ENCODE measurements at regions not wholly inside any gene's neighbourhood (a gene's known extent, or its start where the extent isn't known, plus 50 kb on each side); places are given as distances from the start of the nearest gene placed in this dataset.
"Not testable (repeated sequence)": the region's sequence is repeated elsewhere in the genome, so short reads cannot be mapped to it uniquely, and the experiment has no call there.

DNA sequence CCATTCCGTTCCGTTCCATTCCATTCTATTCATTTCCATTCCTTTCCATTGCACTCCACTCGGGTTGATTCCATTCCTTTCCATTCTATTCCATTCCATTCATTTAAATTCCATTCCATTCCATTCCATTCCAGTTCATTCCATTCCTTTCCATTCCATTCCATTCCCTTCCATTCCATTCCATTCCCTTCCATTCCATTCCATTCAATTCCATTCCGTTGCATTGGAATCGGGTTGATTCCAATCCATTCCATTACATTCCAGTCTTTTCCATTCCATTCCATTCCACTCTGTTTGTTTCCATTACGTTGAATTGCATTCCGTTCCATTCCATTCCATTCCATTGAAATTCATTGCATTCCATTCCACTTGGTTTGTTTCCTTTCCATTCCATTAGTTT, 169.2 kb downstream of the CWH43 start:
- 72% methylated on average over 7 of the region's 7 CpGs for WGBS (ENCODE audit: insufficient coverage)
- H3K9me3 Mint-ChIP-seq = peaks cover 45 to 51% of the 10 kb centered on the region in 2 donors
- intact Hi-C loops (cut with micrococcal nuclease); H3K36me3 ChIP-seq (ENCODE audit: control insufficient read depth, insufficient read depth, low read length); H3K4me1 ChIP-seq (ENCODE audit: control insufficient read depth, insufficient read depth, low read length); H3K4me1 Mint-ChIP-seq; ATAC-seq; H3K4me3 Mint-ChIP-seq; DNase-seq; H3K27ac Mint-ChIP-seq; H3K27me3 ChIP-seq (ENCODE audit: control insufficient read depth, insufficient read depth, low read length); H3K27me3 Mint-ChIP-seq (ENCODE audit: low read depth in 2 of 2); H3K4me3 ChIP-seq (ENCODE audit: low read length); H3K36me3 Mint-ChIP-seq; H3K27ac ChIP-seq (ENCODE audit: low read length): not testable (repeated sequence)
- peaks cover 12% of the 10 kb centered on the region for H3K9me3 ChIP-seq (ENCODE audit: control insufficient read depth, insufficient read depth, low read length)

DNA sequence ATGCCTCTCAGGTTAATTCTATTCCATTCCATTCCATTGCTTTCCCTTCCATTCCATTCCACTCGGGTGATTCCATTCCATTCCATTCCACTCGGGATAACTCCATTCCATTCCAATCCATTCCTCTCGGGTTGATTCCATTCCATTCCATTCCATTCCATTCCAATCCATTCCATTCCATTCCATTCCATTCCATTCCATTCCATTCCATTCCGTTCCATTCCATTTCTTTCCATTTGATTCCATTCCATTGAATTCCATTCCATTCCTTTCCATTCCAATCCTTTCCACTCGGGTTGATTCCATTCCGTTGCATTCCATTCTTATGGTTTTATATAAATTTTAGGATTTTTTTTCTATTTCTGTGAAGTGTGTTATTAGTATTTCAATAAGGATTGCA, 170.2 kb downstream of the CWH43 start:
- WGBS (ENCODE audit: insufficient coverage) = 75% methylated on average over 4 of the region's 6 CpGs
- H3K27me3 ChIP-seq (ENCODE audit: control insufficient read depth, insufficient read depth, low read length); H3K27ac ChIP-seq (ENCODE audit: low read length); H3K4me1 Mint-ChIP-seq; H3K4me3 Mint-ChIP-seq; H3K4me1 ChIP-seq (ENCODE audit: control insufficient read depth, insufficient read depth, low read length); H3K27me3 Mint-ChIP-seq (ENCODE audit: low read depth in 2 of 2); H3K36me3 Mint-ChIP-seq; intact Hi-C loops (cut with micrococcal nuclease); H3K4me3 ChIP-seq (ENCODE audit: low read length); H3K36me3 ChIP-seq (ENCODE audit: control insufficient read depth, insufficient read depth, low read length); DNase-seq; H3K27ac Mint-ChIP-seq: not testable (repeated sequence)
- ATAC-seq = peak in 1 of 3 donors; percentile 38
- peaks cover 12% of the 10 kb centered on the region for H3K9me3 ChIP-seq (ENCODE audit: control insufficient read depth, insufficient read depth, low read length)
- peaks cover 37 to 43% of the 10 kb centered on the region in 2 donors for H3K9me3 Mint-ChIP-seq

GRCh38 chr4:49157630-49158029, 171.6 kb downstream of the CWH43 start:
- H3K36me3 ChIP-seq (ENCODE audit: control insufficient read depth, insufficient read depth, low read length); H3K36me3 Mint-ChIP-seq; H3K27me3 Mint-ChIP-seq (ENCODE audit: low read depth in 2 of 2); H3K27ac Mint-ChIP-seq; H3K4me1 ChIP-seq (ENCODE audit: control insufficient read depth, insufficient read depth, low read length); H3K4me1 Mint-ChIP-seq; ATAC-seq; H3K4me3 ChIP-seq (ENCODE audit: low read length); H3K27me3 ChIP-seq (ENCODE audit: control insufficient read depth, insufficient read depth, low read length); H3K27ac ChIP-seq (ENCODE audit: low read length); intact Hi-C loops (cut with micrococcal nuclease); H3K4me3 Mint-ChIP-seq; DNase-seq: not testable (repeated sequence)
- peaks cover 34 to 37% of the 10 kb centered on the region in 2 donors for H3K9me3 Mint-ChIP-seq
- H3K9me3 ChIP-seq (ENCODE audit: control insufficient read depth, insufficient read depth, low read length) = peaks cover 12% of the 10 kb centered on the region
- 44% methylated on average over 1 of the region's 2 CpGs for WGBS (ENCODE audit: insufficient coverage)

- H3K36me3 ChIP-seq (ENCODE audit: control insufficient read depth, insufficient read depth, low read length); DNase-seq; H3K27ac ChIP-seq (ENCODE audit: low read length); H3K4me3 ChIP-seq (ENCODE audit: low read length); H3K27me3 ChIP-seq (ENCODE audit: control insufficient read depth, insufficient read depth, low read length); H3K4me1 Mint-ChIP-seq; intact Hi-C loops (cut with micrococcal nuclease); H3K9me3 ChIP-seq (ENCODE audit: control insufficient read depth, insufficient read depth, low read length); H3K27me3 Mint-ChIP-seq (ENCODE audit: low read depth in 2 of 2); H3K9me3 Mint-ChIP-seq; H3K36me3 Mint-ChIP-seq; ATAC-seq; H3K27ac Mint-ChIP-seq; H3K4me3 Mint-ChIP-seq; H3K4me1 ChIP-seq (ENCODE audit: control insufficient read depth, insufficient read depth, low read length): not testable (repeated sequence)
- 80% methylated on average over 23 of the region's 23 CpGs for WGBS (ENCODE audit: insufficient coverage)
Observed at GRCh38 chr4:49161111-49161541, 175.1 kb downstream of the CWH43 start.

- H3K27ac ChIP-seq (ENCODE audit: low read length); DNase-seq; H3K9me3 ChIP-seq (ENCODE audit: control insufficient read depth, insufficient read depth, low read length); H3K4me3 Mint-ChIP-seq; H3K36me3 ChIP-seq (ENCODE audit: control insufficient read depth, insufficient read depth, low read length); H3K4me1 Mint-ChIP-seq; H3K36me3 Mint-ChIP-seq; H3K27me3 ChIP-seq (ENCODE audit: control insufficient read depth, insufficient read depth, low read length); H3K9me3 Mint-ChIP-seq; ATAC-seq; H3K4me3 ChIP-seq (ENCODE audit: low read length); H3K27me3 Mint-ChIP-seq (ENCODE audit: low read depth in 2 of 2); intact Hi-C loops (cut with micrococcal nuclease); H3K27ac Mint-ChIP-seq; H3K4me1 ChIP-seq (ENCODE audit: control insufficient read depth, insufficient read depth, low read length): not testable (repeated sequence)
- WGBS (ENCODE audit: insufficient coverage) = 62% methylated on average over 6 of the region's 6 CpGs
Observed at GRCh38 chr4:49164916-49165315, 178.8 kb downstream of the CWH43 start.

DNA sequence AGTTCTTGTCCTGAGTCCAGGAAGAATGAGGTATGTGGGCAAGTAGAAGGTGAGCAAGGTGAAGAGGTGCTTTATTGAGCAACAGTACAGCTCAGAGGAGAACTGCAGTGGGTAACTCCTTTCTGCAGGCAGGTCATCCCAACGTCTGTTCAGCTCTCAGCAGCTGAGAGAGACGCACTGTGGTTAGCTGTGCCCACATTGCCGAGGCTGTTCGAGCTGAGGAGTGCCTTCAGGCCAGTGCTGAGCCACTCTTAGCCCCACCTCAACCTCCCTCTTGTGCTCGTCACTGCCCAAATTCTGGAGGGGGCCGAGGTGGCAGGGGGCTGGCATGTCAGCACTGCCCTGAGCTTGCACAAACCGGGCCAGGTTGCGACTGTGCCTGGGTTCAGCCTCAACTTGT, 191.8 kb downstream of the CWH43 start:
- ATAC-seq; H3K9me3 Mint-ChIP-seq; H3K27me3 ChIP-seq (ENCODE audit: control insufficient read depth, insufficient read depth, low read length); H3K27ac ChIP-seq (ENCODE audit: low read length); DNase-seq; H3K4me1 Mint-ChIP-seq; H3K4me3 ChIP-seq (ENCODE audit: low read length); H3K4me3 Mint-ChIP-seq; H3K4me1 ChIP-seq (ENCODE audit: control insufficient read depth, insufficient read depth, low read length); H3K36me3 ChIP-seq (ENCODE audit: control insufficient read depth, insufficient read depth, low read length); H3K9me3 ChIP-seq (ENCODE audit: control insufficient read depth, insufficient read depth, low read length); intact Hi-C loops (cut with micrococcal nuclease); H3K36me3 Mint-ChIP-seq; H3K27ac Mint-ChIP-seq; H3K27me3 Mint-ChIP-seq (ENCODE audit: low read depth in 2 of 2): not testable (repeated sequence)
- WGBS (ENCODE audit: insufficient coverage) = 85% methylated on average over 4 of the region's 8 CpGs

DNA sequence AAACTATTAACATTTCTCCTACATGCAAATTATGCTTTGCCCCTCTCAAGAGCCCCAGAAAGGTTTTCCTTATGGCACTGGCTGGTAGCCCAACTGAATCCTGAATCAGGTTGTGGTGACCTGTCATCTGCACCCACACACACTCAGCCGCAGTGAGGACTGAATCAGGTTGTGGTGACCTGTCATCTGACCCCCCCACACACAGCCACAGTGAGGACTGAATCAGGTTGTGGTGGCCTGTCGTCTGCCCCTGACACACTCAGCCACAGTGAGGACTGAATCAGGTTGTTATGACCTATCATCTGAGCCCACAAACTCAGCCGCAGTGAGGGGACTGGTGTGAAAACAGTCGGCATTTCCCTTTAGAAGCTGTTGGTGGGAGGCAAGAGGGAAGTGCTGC, 195.0 kb downstream of the CWH43 start:
- H3K4me1 ChIP-seq (ENCODE audit: control insufficient read depth, insufficient read depth, low read length); H3K36me3 Mint-ChIP-seq; intact Hi-C loops (cut with micrococcal nuclease); H3K27me3 Mint-ChIP-seq (ENCODE audit: low read depth in 2 of 2); H3K27ac ChIP-seq (ENCODE audit: low read length); H3K27me3 ChIP-seq (ENCODE audit: control insufficient read depth, insufficient read depth, low read length); H3K27ac Mint-ChIP-seq; H3K4me1 Mint-ChIP-seq; DNase-seq; H3K4me3 Mint-ChIP-seq; ATAC-seq; H3K9me3 ChIP-seq (ENCODE audit: control insufficient read depth, insufficient read depth, low read length); H3K4me3 ChIP-seq (ENCODE audit: low read length); H3K9me3 Mint-ChIP-seq; H3K36me3 ChIP-seq (ENCODE audit: control insufficient read depth, insufficient read depth, low read length): not testable (repeated sequence)
- 38% methylated on average over 1 of the region's 4 CpGs for WGBS (ENCODE audit: insufficient coverage)

- ATAC-seq; H3K4me3 Mint-ChIP-seq; H3K27me3 ChIP-seq (ENCODE audit: control insufficient read depth, insufficient read depth, low read length); DNase-seq; H3K27ac Mint-ChIP-seq; H3K27me3 Mint-ChIP-seq (ENCODE audit: low read depth in 2 of 2); H3K4me3 ChIP-seq (ENCODE audit: low read length); H3K36me3 Mint-ChIP-seq; H3K36me3 ChIP-seq (ENCODE audit: control insufficient read depth, insufficient read depth, low read length); H3K4me1 Mint-ChIP-seq; intact Hi-C loops (cut with micrococcal nuclease); H3K4me1 ChIP-seq (ENCODE audit: control insufficient read depth, insufficient read depth, low read length); H3K27ac ChIP-seq (ENCODE audit: low read length): not testable (repeated sequence)
- WGBS (ENCODE audit: insufficient coverage) = 59% methylated on average over 11 of the region's 11 CpGs
- peaks cover 14 to 16% of the 10 kb centered on the region in 2 donors for H3K9me3 Mint-ChIP-seq
- peaks cover 10% of the 10 kb centered on the region for H3K9me3 ChIP-seq (ENCODE audit: control insufficient read depth, insufficient read depth, low read length)
Observed at GRCh38 chr4:49211396-49212194, 225.5 kb downstream of the CWH43 start.
